Fibroblast of lung (primary cell): ENCODE measurements at regions not wholly inside any gene's neighbourhood (a gene's known extent, or its start where the extent isn't known, plus 50 kb on each side); places are given as distances from the start of the nearest gene placed in this dataset.

Experiments
- DNase-seq, 2 donors: peaks; one replicate each; pipeline versions ENCODE4 v3.0.0 to v3.0.0-alpha.2; 2010; ENCODE audit warnings: low read depth in 2 of 2
- H2AFZ ChIP-seq: 2 replicates; pipeline ENCODE4 v1.5.1; 2012; ENCODE audit warnings: low read length, control low read depth, inconsistent platforms
- H3K27ac ChIP-seq: 2 replicates; pipeline ENCODE4 v1.5.1; 2011; ENCODE audit warnings: low read length, control low read depth; ENCODE audit not compliant: insufficient read depth
- H3K27me3 ChIP-seq: 2 replicates; pipeline ENCODE4 v1.5.1; 2011; ENCODE audit warnings: mild to moderate bottlenecking, low read length; ENCODE audit not compliant: control insufficient read depth, insufficient read depth
- H3K36me3 ChIP-seq: 2 replicates; pipeline ENCODE4 v1.5.1; 2011; ENCODE audit warnings: low read length; ENCODE audit not compliant: control insufficient read depth, insufficient read depth
- H3K4me1 ChIP-seq: 2 replicates; pipeline ENCODE4 v1.5.1; 2011; ENCODE audit warnings: low read length; ENCODE audit not compliant: control insufficient read depth, insufficient read depth; ENCODE audit errors: extremely low read depth
- H3K4me2 ChIP-seq: 2 replicates; pipeline ENCODE4 v1.5.1; 2011; ENCODE audit warnings: low read length, control low read depth; ENCODE audit not compliant: insufficient read depth; ENCODE audit errors: extremely low read depth
- H3K4me3 ChIP-seq, 4 experiments: fragments of 200-600 bp in 1 of 4; sonication (generic) in 1 of 4; replicated peaks in 1 of 4; 2 replicates each; pipeline ENCODE4 v1.5.1; 2011 to 2016; ENCODE audit warnings: low read length in 4 of 4, low read depth in 3 of 4, mild to moderate bottlenecking in 3 of 4, control low read depth in 2 of 4, inconsistent platforms in 1 of 4, mixed read lengths in 1 of 4; ENCODE audit not compliant: insufficient read depth in 1 of 4; ENCODE audit errors: control extremely low read depth in 1 of 4
- H3K79me2 ChIP-seq: 2 replicates; pipeline ENCODE4 v1.5.1; 2012; ENCODE audit warnings: mild to moderate bottlenecking, low read length, inconsistent platforms; ENCODE audit not compliant: control insufficient read depth, insufficient read depth
- H3K9ac ChIP-seq: 2 replicates; pipeline ENCODE4 v1.5.1; 2011; ENCODE audit warnings: mild to moderate bottlenecking, low read length, control low read depth; ENCODE audit not compliant: insufficient read depth
- H3K9me3 ChIP-seq: 2 replicates; pipeline ENCODE4 v1.5.1; 2012; ENCODE audit warnings: low read depth, low read length; ENCODE audit not compliant: control insufficient read depth, insufficient read depth
- H4K20me1 ChIP-seq: 2 replicates; pipeline ENCODE4 v1.5.1; 2011; ENCODE audit warnings: low read length; ENCODE audit not compliant: control insufficient read depth, insufficient read depth; ENCODE audit errors: extremely low read depth
- EZH2 ChIP-seq: IDR thresholded peaks from 2 replicates; pipeline ENCODE4 v1.5.1; 2012; ENCODE audit warnings: low read length, control low read depth, mild to moderate bottlenecking; ENCODE audit errors: missing control alignments
- TF ChIP-seq, protein P1 (sequence below), 2 donors: IDR thresholded peaks in 1 of 2; conservative IDR thresholded peaks in 1 of 2; 1 replicate in 1 of 2; 2 replicates in 1 of 2; pipeline ENCODE4 v1.5.1; 2011 to 2012; ENCODE audit warnings: low read length in 2 of 2, control low read depth in 1 of 2, inconsistent platforms in 1 of 2, low read depth in 1 of 2, mild to moderate bottlenecking in 1 of 2

- Histone ChIP-seq H3K79me2 (no peaks in the 10 kb centered on the region), H3K27ac (no peak overlapping the region), H3K9me3 (no peaks in the 10 kb centered on the region), H2AFZ (no peak overlapping the region), H3K4me1 (no peaks in the 10 kb centered on the region), H3K4me2 (no peak overlapping the region), H3K4me3 (no peak overlapping the region), H3K9ac (no peak overlapping the region), H3K36me3 (no peaks in the 10 kb centered on the region), H3K27me3 (no peaks in the 10 kb centered on the region), H4K20me1 (no peaks in the 10 kb centered on the region)
- DNase-seq = no peak
- TF ChIP-seq EZH2 = no peak
- TF ChIP-seq, protein P1, sequence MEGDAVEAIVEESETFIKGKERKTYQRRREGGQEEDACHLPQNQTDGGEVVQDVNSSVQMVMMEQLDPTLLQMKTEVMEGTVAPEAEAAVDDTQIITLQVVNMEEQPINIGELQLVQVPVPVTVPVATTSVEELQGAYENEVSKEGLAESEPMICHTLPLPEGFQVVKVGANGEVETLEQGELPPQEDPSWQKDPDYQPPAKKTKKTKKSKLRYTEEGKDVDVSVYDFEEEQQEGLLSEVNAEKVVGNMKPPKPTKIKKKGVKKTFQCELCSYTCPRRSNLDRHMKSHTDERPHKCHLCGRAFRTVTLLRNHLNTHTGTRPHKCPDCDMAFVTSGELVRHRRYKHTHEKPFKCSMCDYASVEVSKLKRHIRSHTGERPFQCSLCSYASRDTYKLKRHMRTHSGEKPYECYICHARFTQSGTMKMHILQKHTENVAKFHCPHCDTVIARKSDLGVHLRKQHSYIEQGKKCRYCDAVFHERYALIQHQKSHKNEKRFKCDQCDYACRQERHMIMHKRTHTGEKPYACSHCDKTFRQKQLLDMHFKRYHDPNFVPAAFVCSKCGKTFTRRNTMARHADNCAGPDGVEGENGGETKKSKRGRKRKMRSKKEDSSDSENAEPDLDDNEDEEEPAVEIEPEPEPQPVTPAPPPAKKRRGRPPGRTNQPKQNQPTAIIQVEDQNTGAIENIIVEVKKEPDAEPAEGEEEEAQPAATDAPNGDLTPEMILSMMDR (conservative IDR thresholded peaks at IDR 0.05 in 1 of 2, IDR thresholded peaks at IDR 0.05 in 1 of 2; ENCODE audit: low read depth in 1 of 2, low read length in 2 of 2) = no peak
Observed at GRCh38 chrX:39832211-39832610, 265.5 kb downstream of the BCOR start.

- Histone ChIP-seq H3K79me2 (no peaks in the 10 kb centered on the region), H3K27ac (no peak overlapping the region), H3K9ac (no peak overlapping the region), H3K36me3 (no peaks in the 10 kb centered on the region), H3K4me2 (no peak overlapping the region), H2AFZ (no peak overlapping the region), H4K20me1 (no peaks in the 10 kb centered on the region), H3K4me3 (no peak overlapping the region), H3K9me3 (no peaks in the 10 kb centered on the region), H3K27me3 (no peaks in the 10 kb centered on the region), H3K4me1 (no peaks in the 10 kb centered on the region)
- TF ChIP-seq, protein P1 (conservative IDR thresholded peaks at IDR 0.05 in 1 of 2, IDR thresholded peaks at IDR 0.05 in 1 of 2; ENCODE audit: low read depth in 1 of 2, low read length in 2 of 2) = no peak
- TF ChIP-seq EZH2 = no peak
- no peak for DNase-seq
Observed at GRCh38 chrX:39834600-39834999, 263.2 kb downstream of the BCOR start.

DNA sequence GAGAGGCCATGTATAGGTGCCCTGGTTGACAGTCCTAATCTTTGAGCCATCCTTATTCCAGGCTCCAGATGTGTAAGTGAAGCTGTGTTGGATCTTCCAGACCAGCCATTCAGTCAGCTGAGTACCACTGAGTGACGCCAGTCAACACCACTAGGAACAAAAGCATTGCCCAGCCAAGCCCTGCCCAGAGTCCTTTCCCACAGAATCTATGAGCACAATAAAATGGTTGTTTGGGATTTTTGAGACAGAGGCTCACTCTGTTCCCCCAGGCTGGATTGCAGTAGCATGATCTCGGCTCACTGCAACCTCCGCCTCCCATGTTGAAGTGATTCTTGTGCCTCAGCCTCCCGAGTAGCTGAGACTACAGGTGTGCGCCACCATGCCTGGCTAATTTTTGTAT is 262.5 kb downstream of the BCOR start:
- Histone ChIP-seq H3K27ac (no peak overlapping the region), H3K4me2 (no peak overlapping the region), H3K9ac (no peak overlapping the region), H3K4me1 (no peaks in the 10 kb centered on the region), H2AFZ (no peak overlapping the region), H3K27me3 (no peaks in the 10 kb centered on the region), H3K79me2 (no peaks in the 10 kb centered on the region), H3K36me3 (no peaks in the 10 kb centered on the region), H4K20me1 (no peaks in the 10 kb centered on the region), H3K4me3 (no peak overlapping the region), H3K9me3 (no peaks in the 10 kb centered on the region)
- TF ChIP-seq, protein P1 (conservative IDR thresholded peaks at IDR 0.05 in 1 of 2, IDR thresholded peaks at IDR 0.05 in 1 of 2; ENCODE audit: low read depth in 1 of 2, low read length in 2 of 2) = no peak
- no peak for TF ChIP-seq EZH2
- DNase-seq = no peak
